Osteoblast (primary cell): ENCODE measurements at regions not wholly inside any gene's neighbourhood (a gene's known extent, or its start where the extent isn't known, plus 50 kb on each side); places are given as distances from the start of the nearest gene placed in this dataset.

Experiments
- DNase-seq: peaks from one replicate; pipeline ENCODE4 v3.0.0; 2011; ENCODE audit warnings: low spot score, mixed read lengths; ENCODE audit not compliant: insufficient read length; ENCODE audit errors: missing footprints
- H2AFZ ChIP-seq: 2 replicates; pipeline ENCODE4 v1.6.0; 2011; ENCODE audit warnings: mild to moderate bottlenecking, low read length
- H3K27ac ChIP-seq: 2 replicates; pipeline ENCODE4 v1.5.1; 2011; ENCODE audit warnings: mild to moderate bottlenecking, low read depth, low read length, moderate library complexity
- H3K27me3 ChIP-seq: 2 replicates; pipeline ENCODE4 v1.6.0; 2012; ENCODE audit warnings: mild to moderate bottlenecking, control low read depth, inconsistent platforms, low read length, moderate library complexity; ENCODE audit not compliant: insufficient read depth
- H3K36me3 ChIP-seq: 2 replicates; pipeline ENCODE4 v1.5.1; 2011; ENCODE audit warnings: mild to moderate bottlenecking, low read length, control low read depth, moderate library complexity; ENCODE audit not compliant: insufficient read depth
- H3K4me1 ChIP-seq: 2 replicates; pipeline ENCODE4 v1.5.1; 2011; ENCODE audit warnings: mild to moderate bottlenecking, low read length, control low read depth, moderate library complexity; ENCODE audit not compliant: insufficient read depth
- H3K4me2 ChIP-seq: 2 replicates; pipeline ENCODE4 v1.6.0; 2011; ENCODE audit warnings: mild to moderate bottlenecking, low read length; ENCODE audit not compliant: insufficient read depth
- H3K4me3 ChIP-seq: fragments of 200-600 bp; sonication (generic); 3 replicates; pipeline ENCODE4 v1.5.1; 2012; ENCODE audit warnings: mild to moderate bottlenecking, low read length, inconsistent platforms; ENCODE audit not compliant: insufficient read depth
- H3K79me2 ChIP-seq: 2 replicates; pipeline ENCODE4 v1.6.0; 2012; ENCODE audit warnings: mild to moderate bottlenecking, low read length, control low read depth, inconsistent platforms; ENCODE audit not compliant: insufficient read depth
- H3K9me3 ChIP-seq: 2 replicates; pipeline ENCODE4 v1.5.1; 2011; ENCODE audit warnings: low read depth, low read length, control low read depth
- H4K20me1 ChIP-seq: 2 replicates; pipeline ENCODE4 v1.6.0; 2012; ENCODE audit warnings: mild to moderate bottlenecking, low read length, control low read depth; ENCODE audit not compliant: insufficient read depth
- TF ChIP-seq, protein P1 (sequence below): IDR thresholded peaks from 2 replicates; pipeline ENCODE4 v1.5.1; 2011; ENCODE audit warnings: mild to moderate bottlenecking, low read depth, low read length, moderate library complexity; ENCODE audit errors: extremely low read depth

GRCh38 chr6:94177429-94177828 is 758.1 kb upstream of the EPHA7 start:
- TF ChIP-seq, protein P1, sequence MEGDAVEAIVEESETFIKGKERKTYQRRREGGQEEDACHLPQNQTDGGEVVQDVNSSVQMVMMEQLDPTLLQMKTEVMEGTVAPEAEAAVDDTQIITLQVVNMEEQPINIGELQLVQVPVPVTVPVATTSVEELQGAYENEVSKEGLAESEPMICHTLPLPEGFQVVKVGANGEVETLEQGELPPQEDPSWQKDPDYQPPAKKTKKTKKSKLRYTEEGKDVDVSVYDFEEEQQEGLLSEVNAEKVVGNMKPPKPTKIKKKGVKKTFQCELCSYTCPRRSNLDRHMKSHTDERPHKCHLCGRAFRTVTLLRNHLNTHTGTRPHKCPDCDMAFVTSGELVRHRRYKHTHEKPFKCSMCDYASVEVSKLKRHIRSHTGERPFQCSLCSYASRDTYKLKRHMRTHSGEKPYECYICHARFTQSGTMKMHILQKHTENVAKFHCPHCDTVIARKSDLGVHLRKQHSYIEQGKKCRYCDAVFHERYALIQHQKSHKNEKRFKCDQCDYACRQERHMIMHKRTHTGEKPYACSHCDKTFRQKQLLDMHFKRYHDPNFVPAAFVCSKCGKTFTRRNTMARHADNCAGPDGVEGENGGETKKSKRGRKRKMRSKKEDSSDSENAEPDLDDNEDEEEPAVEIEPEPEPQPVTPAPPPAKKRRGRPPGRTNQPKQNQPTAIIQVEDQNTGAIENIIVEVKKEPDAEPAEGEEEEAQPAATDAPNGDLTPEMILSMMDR: no peak
- H4K20me1 ChIP-seq: no peaks in the 10 kb centered on the region
- no peaks in the 10 kb centered on the region for H3K36me3 ChIP-seq
- no peak overlapping the region for H3K27ac ChIP-seq
- DNase-seq: no peak
- no peak overlapping the region for H3K4me3 ChIP-seq
- no peaks in the 10 kb centered on the region for H3K4me1 ChIP-seq
- H2AFZ ChIP-seq: no peak overlapping the region
- H3K27me3 ChIP-seq: no peaks in the 10 kb centered on the region
- no peak overlapping the region for H3K4me2 ChIP-seq
- no peaks in the 10 kb centered on the region for H3K9me3 ChIP-seq
- no peaks in the 10 kb centered on the region for H3K79me2 ChIP-seq

DNA sequence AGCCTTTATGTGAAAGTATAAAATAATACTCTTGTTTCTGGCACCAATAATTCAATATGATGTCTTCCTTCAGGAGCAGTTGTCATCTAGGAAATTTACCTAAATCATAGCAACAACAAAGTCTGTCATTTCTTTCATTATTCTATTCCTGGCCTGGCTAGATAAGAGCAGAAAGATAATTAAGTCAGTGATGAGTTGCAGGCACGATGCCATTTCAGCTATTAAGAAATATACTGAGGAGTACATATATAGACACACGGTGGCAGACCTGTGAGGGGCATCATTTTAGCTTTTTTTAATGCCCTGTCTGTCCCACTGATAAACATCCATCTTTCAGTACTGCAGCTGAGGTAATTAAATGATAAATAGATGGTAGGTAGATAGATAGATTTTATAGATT is 756.1 kb upstream of the EPHA7 start:
- no peaks in the 10 kb centered on the region for H3K79me2 ChIP-seq
- no peak for DNase-seq
- H4K20me1 ChIP-seq: no peaks in the 10 kb centered on the region
- TF ChIP-seq, protein P1: no peak
- H3K4me2 ChIP-seq: no peak overlapping the region
- no peaks in the 10 kb centered on the region for H3K27me3 ChIP-seq
- H3K27ac ChIP-seq: no peak overlapping the region
- H2AFZ ChIP-seq: no peak overlapping the region
- H3K4me1 ChIP-seq: no peaks in the 10 kb centered on the region
- H3K4me3 ChIP-seq: no peak overlapping the region
- no peaks in the 10 kb centered on the region for H3K9me3 ChIP-seq
- H3K36me3 ChIP-seq: no peaks in the 10 kb centered on the region

DNA sequence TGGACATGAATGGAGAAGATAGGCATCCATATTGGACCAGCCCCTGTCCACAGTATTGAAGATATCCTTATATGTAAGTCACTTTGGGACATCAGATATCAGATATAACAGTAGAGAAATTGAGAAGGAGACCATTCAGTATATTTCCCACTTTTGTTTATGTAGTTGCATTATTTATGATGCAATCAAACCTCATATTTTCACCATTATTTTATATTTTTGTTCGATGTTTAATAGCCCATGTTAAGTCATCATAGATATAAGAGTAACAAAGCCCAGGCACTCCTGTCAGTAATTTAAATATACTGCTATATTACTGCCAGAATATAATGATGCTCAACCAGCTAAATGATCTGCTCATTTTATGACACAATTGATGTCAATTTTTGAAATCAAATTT is 744.5 kb upstream of the EPHA7 start:
- Histone ChIP-seq H3K27me3 (no peaks in the 10 kb centered on the region), H3K4me2 (no peak overlapping the region)
- TF ChIP-seq, protein P1: no peak

GRCh38 chr6:94150886-94151285 is 731.5 kb upstream of the EPHA7 start:
- no peaks in the 10 kb centered on the region for H3K27me3 ChIP-seq
- H3K36me3 ChIP-seq: no peaks in the 10 kb centered on the region
- H4K20me1 ChIP-seq: no peaks in the 10 kb centered on the region
- no peaks in the 10 kb centered on the region for H3K79me2 ChIP-seq
- no peak overlapping the region for H3K4me2 ChIP-seq
- H3K9me3 ChIP-seq: peaks cover 4% of the 10 kb centered on the region
- no peak overlapping the region for H3K4me3 ChIP-seq
- no peak overlapping the region for H3K27ac ChIP-seq
- no peaks in the 10 kb centered on the region for H3K4me1 ChIP-seq
- TF ChIP-seq, protein P1: no peak
- no peak for DNase-seq
- no peak overlapping the region for H2AFZ ChIP-seq

More for the DNA sequence above, 744.5 kb upstream of the EPHA7 start:
- Histone ChIP-seq H4K20me1 (no peaks in the 10 kb centered on the region), H2AFZ (no peak overlapping the region), H3K36me3 (no peaks in the 10 kb centered on the region), H3K9me3 (no peaks in the 10 kb centered on the region), H3K79me2 (no peaks in the 10 kb centered on the region), H3K27ac (no peak overlapping the region), H3K4me3 (no peak overlapping the region), H3K4me1 (no peaks in the 10 kb centered on the region)
- DNase-seq: no peak
